Right lobe of liver (tissue), 6 donors: ENCODE measurements at regions not wholly inside any gene's neighbourhood (a gene's known extent, or its start where the extent isn't known, plus 50 kb on each side); places are given as distances from the start of the nearest gene placed in this dataset.

Source experiments
- ATAC-seq, 4 donors: fragments of 200-7000 bp; cut with Tn5 transposase; one replicate each; pipeline ENCODE4 v1.9.1; 2020; ENCODE audit warnings: mild to moderate bottlenecking in 4 of 4, moderate library complexity in 4 of 4
- DNase-seq, 3 donors: peaks; one replicate each; pipeline ENCODE4 v3.0.0-alpha.2; 2020
- H3K27ac ChIP-seq, 3 donors: fragments of 200-600 bp; one replicate each; pipeline ENCODE4 v1.8.0; 2022
- H3K27me3 ChIP-seq, 2 donors: fragments of 200-600 bp; one replicate each; pipeline ENCODE4 v1.8.0; 2022
- H3K36me3 ChIP-seq, 4 donors: fragments of 200-600 bp; sonication (generic) in 1 of 4; one replicate each; pipeline versions ENCODE4 v1.5.1 to v1.8.0; 2017 to 2022; ENCODE audit warnings: control low read depth in 1 of 4
- H3K4me1 ChIP-seq, 4 donors: fragments of 200-600 bp; sonication (generic) in 1 of 4; one replicate each; pipeline versions ENCODE4 v1.5.1 to v1.8.0; 2017 to 2022; ENCODE audit warnings: control low read depth in 1 of 4
- H3K4me3 ChIP-seq, 3 donors: fragments of 200-600 bp; one replicate each; pipeline ENCODE4 v1.8.0; 2022
- H3K9me3 ChIP-seq, 4 donors: fragments of 200-600 bp; sonication (generic) in 1 of 4; one replicate each; pipeline versions ENCODE4 v1.5.1 to v1.8.0; 2017 to 2022; ENCODE audit warnings: control low read depth in 1 of 4
- CTCF ChIP-seq, 4 donors: fragments of 200-600 bp in 3 of 4; fragments of 450-650 bp in 1 of 4; IDR thresholded peaks; one replicate each; pipeline versions ENCODE4 v1.5.1 to v1.8.0; 2016 to 2022; ENCODE audit warnings: antibody characterized with exemption in 4 of 4, mild to moderate bottlenecking in 2 of 4
- POLR2A ChIP-seq: fragments of 450-650 bp; IDR thresholded peaks from one replicate; pipeline ENCODE4 v1.6.1; 2017; ENCODE audit warnings: antibody characterized with exemption, mild to moderate bottlenecking
- WGBS: methylation state at CpG from one replicate; pipeline ENCODE4 v1.1.6; 2018; ENCODE audit warnings: low coverage, low lambda C conversion rate; ENCODE audit not compliant: insufficient coverage; ENCODE audit errors: missing lambda C conversion rate; 5-methylcytosine and 5-hydroxymethylcytosine counted together
- intact Hi-C, 2 donors: fragments of 100-400 bp; cut with DNase I; formaldehyde crosslinking; loops; one replicate each; pipeline versions ENCODE4 v1.11.2 to v1.14.1; 2022
- donor health status: DM: no; HTN: yes; CAD: no.
- donor health status: DM: no; HTN: no; CAD: no.
- donor health status: DM: no; HTN: no; CAD: no.
- donor health status: DM: no; HTN: yes; CAD: no.
- donor health status: DM: no; HTN: yes; CAD: no.

GRCh38 chr3:160168246-160168645 lies 57.0 kb upstream of the C3orf80 start:
- Histone ChIP-seq H3K4me1 (no peaks in the 10 kb centered on the region), H3K36me3 (no peaks in the 10 kb centered on the region), H3K27me3 (no peaks in the 10 kb centered on the region), H3K9me3 (no peaks in the 10 kb centered on the region), H3K27ac (no peak overlapping the region), H3K4me3 (no peak overlapping the region)
- intact Hi-C loops, result loop anchor here in 1 of 2 donors (5.0 kb wide), 1 partner anchor 169 kb away; no protein-coding TSS in a partner anchor
- 58% methylated on average over 2 of the region's 2 CpGs for WGBS
- ATAC-seq (no peak), DNase-seq (no peak)
- TF ChIP-seq CTCF (IDR thresholded peaks at IDR 0.05), result no peak
- no peak for TF ChIP-seq POLR2A

GRCh38 chr3:160169139-160169976 lies 55.9 kb upstream of the C3orf80 start:
- Histone ChIP-seq H3K27me3 (no peaks in the 10 kb centered on the region), H3K4me3 (no peak overlapping the region), H3K36me3 (no peaks in the 10 kb centered on the region), H3K27ac (no peak overlapping the region), H3K4me1 (no peaks in the 10 kb centered on the region), H3K9me3 (no peaks in the 10 kb centered on the region)
- intact Hi-C loops, result loop anchor here in 1 of 2 donors (5.0 kb wide), 1 partner anchor 168 kb away; no protein-coding TSS in a partner anchor
- no peak for TF ChIP-seq POLR2A
- no peak for TF ChIP-seq CTCF (IDR thresholded peaks at IDR 0.05)
- WGBS, result 52% methylated on average over 7 of the region's 7 CpGs
- no peak for DNase-seq
- ATAC-seq, result no peak

GRCh38 chr3:160170409-160171370 lies 54.5 kb upstream of the C3orf80 start:
- ATAC-seq, result no peak
- H3K4me3 ChIP-seq, result no peak overlapping the region

More at GRCh38 chr3:160170409-160171370, 54.5 kb upstream of the C3orf80 start:
- no peaks in the 10 kb centered on the region for H3K27me3 ChIP-seq
- intact Hi-C loops, result no loop called here
- no peak for TF ChIP-seq POLR2A
- TF ChIP-seq CTCF (IDR thresholded peaks at IDR 0.05), result no peak
- no peak for DNase-seq
- H3K9me3 ChIP-seq, result no peaks in the 10 kb centered on the region
- no peaks in the 10 kb centered on the region for H3K4me1 ChIP-seq
- H3K36me3 ChIP-seq, result no peaks in the 10 kb centered on the region
- 78% methylated on average over 3 of the region's 3 CpGs for WGBS
- no peak overlapping the region for H3K27ac ChIP-seq
